SU-DHL-6 (cell line): ENCODE measurements at regions not wholly inside any gene's neighbourhood (a gene's known extent, or its start where the extent isn't known, plus 50 kb on each side); places are given as distances from the start of the nearest gene placed in this dataset.

Experiments
- EZH2phosphoT487 ChIP-seq: fragments of 200-600 bp; sonication (generic), shearing (Covaris generic); conservative IDR thresholded peaks from 2 replicates; pipeline ENCODE4 v1.6.1; 2018; ENCODE audit warnings: mild to moderate bottlenecking, antibody characterized with exemption, low read length, moderate library complexity, mixed read lengths
- TF ChIP-seq, protein P1 (sequence below): fragments of 200-600 bp; sonication (generic); IDR thresholded peaks from one replicate; pipeline ENCODE4 v1.5.1; 2017; ENCODE audit warnings: antibody characterized with exemption, mild to moderate bottlenecking, low read length, moderate library complexity; ENCODE audit not compliant: insufficient read depth, poor library complexity, severe bottlenecking

DNA sequence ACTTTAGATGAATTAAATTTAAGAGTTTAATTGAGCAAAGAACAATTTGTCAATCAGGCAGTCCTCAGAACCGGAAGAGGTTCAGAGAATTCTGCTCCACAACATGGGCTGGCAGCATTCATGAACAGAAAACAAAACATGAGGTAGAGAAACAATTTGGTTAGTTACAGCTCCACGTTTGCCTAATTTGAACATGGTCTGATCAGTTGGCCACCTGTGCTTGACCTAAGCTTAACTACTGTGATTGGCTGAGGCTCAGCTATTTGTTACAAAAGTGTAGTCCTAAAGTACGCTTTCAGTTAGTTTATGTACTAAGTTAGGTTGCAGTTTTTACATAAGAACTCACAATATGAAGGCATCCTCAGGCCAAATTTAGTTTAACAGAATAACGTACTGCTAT, 258.6 kb downstream of the ADAM29 start:
- TF ChIP-seq, protein P1, sequence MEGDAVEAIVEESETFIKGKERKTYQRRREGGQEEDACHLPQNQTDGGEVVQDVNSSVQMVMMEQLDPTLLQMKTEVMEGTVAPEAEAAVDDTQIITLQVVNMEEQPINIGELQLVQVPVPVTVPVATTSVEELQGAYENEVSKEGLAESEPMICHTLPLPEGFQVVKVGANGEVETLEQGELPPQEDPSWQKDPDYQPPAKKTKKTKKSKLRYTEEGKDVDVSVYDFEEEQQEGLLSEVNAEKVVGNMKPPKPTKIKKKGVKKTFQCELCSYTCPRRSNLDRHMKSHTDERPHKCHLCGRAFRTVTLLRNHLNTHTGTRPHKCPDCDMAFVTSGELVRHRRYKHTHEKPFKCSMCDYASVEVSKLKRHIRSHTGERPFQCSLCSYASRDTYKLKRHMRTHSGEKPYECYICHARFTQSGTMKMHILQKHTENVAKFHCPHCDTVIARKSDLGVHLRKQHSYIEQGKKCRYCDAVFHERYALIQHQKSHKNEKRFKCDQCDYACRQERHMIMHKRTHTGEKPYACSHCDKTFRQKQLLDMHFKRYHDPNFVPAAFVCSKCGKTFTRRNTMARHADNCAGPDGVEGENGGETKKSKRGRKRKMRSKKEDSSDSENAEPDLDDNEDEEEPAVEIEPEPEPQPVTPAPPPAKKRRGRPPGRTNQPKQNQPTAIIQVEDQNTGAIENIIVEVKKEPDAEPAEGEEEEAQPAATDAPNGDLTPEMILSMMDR, result no peak
- no peak for TF ChIP-seq EZH2phosphoT487
